NCI-H1417 (cell line): ENCODE measurements at regions not wholly inside any gene's neighbourhood (a gene's known extent, or its start where the extent isn't known, plus 50 kb on each side); places are given as distances from the start of the nearest gene placed in this dataset.
"Not testable (repeated sequence)": the region's sequence is repeated elsewhere in the genome, so short reads cannot be mapped to it uniquely, and the experiment has no call there.

ENCODE experiments used
- DNase-seq, 3 experiments: peaks; one replicate each; lab custom pipeline; 2025; lab: John Stamatoyannopoulos, UW

- DNase-seq, result no peak
Observed at GRCh38 chr9:107810461-107810961, 320.9 kb upstream of the KLF4 start.

GRCh38 chr9:107809871-107810460, 320.4 kb upstream of the KLF4 start:
- no peak for DNase-seq

DNA sequence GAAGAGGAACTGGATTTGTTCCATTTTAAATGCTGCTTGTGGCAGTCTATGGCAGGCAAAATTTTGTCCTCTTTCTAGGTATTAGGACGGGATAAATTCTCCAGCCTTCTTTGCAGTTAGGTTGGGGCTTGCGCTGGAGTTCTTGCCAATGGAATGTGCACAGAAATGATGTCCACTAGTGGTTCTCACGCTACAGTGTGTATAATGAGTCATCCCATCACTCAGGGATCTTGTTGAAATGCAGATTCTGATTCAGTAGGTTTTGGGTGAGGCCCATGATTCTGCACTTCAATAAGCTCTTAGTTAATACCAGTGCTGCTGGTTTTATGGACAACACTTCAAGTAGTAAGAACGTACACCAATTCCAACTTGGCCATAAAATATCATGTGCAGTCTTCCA, 317.6 kb upstream of the KLF4 start:
- DNase-seq, result no peak

DNA sequence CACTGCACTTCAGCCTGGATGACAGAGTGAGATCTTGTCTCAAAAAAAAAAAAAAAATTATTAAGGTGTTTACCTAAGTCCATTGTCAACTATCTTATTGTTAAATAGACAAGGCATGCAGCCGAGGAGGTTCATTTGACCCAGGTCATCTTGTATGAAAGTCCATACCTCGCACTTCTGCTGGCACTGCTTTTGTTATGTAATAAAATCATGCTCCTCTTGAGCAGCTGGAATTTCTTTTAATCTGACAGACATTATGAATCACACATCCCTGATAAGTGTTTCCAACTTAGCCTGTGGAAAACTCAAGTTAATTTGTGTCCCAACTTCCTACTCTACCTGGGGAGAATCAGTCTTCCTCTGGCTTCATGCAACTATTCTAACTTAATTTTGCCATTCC, 315.6 kb upstream of the KLF4 start:
- no peak for DNase-seq

- DNase-seq, result no peak
Observed at GRCh38 chr9:107794259-107794658, 304.7 kb upstream of the KLF4 start.

GRCh38 chr9:107793541-107793940, 304.0 kb upstream of the KLF4 start:
- no peak for DNase-seq

DNA sequence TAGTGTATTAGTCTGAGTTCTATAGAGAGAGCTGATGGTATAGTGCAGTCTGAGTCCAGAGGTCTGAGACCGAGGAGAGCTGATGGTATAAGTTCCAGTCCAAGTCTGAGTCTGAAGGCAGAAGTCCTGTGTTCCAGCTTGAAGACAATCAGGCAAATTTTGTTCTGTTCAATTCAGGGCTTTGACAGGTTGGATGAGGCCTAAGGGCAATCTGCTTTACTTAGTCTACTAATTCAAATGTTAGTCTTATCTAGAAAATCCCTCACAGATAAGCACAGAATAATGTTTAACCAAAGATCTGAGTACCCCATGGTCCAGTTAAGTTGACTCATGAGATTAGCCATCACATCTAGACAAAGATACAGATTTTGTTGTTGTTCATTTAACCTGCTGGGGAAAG, 303.0 kb upstream of the KLF4 start:
- DNase-seq, result no peak

DNA sequence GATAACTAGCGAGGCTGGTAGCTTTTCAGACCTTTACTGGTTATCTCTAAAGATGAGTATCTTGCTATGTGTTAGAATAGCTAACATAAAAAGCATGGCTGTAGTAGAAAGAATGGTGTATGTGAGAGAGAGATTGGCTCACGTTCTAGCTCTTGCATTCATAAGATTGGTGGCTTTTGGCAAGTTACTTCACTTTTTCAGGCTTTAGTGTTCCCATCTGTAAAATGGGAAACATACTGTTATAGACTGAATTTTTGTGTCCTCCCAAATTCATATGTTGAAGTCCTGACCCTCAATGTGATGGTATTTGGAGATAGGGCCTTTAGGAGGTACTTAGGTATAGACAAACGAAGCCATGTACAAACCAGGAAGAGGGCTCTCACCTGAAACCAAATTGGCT, 302.4 kb upstream of the KLF4 start:
- no peak for DNase-seq

- no peak for DNase-seq
Observed at GRCh38 chr9:107789001-107789700, 299.6 kb upstream of the KLF4 start.

- DNase-seq, result no peak
Observed at GRCh38 chr9:107786561-107786960, 297.0 kb upstream of the KLF4 start.

- DNase-seq, result no peak
Observed at GRCh38 chr9:107784235-107784958, 294.8 kb upstream of the KLF4 start.

GRCh38 chr9:107782789-107783188, 293.2 kb upstream of the KLF4 start:
- DNase-seq, result no peak

DNA sequence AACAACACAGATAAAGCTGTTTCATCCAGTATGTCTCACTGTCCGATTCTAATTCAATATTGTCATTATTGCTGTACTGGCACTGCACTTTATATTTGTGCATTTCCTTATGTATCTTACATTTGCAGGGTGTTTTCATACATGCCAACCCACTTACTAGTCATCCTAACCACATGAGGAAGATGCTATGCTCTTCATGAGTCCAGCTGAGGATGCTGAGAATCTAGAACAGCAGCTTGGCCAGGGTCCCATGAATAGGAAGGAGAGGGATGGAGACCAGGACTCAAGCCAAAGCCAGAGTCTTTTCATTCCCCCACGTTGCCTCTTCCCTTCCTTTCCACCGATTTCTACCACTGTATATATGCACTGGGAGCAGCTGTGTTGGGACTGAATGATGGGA, 292.8 kb upstream of the KLF4 start:
- no peak for DNase-seq

DNA sequence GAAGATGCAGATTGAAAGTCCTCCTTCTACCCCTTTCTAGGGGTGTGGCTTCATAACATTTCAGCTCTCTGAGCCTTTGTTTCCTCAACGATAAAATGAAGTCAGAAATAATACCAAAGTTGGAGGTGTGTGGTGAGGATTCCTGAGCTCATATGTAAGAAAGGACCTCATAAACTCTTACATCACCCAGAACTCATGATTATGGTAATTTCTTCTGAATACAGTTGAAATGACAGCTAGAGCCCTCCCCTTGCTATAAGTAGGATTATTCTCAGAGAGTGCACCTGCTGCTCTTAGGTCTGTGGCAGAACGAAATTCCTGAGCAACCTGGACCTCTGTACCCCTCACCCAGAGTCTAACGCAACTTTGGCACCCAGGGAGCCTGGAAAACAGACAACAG, 291.4 kb upstream of the KLF4 start:
- no peak for DNase-seq

GRCh38 chr9:107779731-107780130, 290.2 kb upstream of the KLF4 start:
- peak in 1 of 3 experiments; percentile 13 for DNase-seq

DNA sequence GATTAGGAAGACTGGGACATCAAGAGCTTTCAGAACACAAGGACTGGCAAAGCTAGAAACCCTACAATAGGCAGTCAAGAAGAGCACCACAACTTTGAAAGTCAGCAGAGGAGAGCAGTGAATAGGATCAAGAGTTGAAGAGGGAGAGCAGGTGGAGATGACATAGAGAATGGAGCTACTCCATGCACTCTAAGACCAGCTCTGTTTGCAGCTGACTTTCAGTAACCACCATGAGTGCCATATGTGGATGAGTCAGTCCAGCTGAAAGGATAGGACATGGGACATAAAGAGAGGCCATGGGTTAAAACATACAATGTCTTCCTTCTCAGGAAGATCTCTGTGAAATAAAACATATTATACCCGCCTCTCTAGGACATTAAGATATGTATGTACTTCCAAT, 289.1 kb upstream of the KLF4 start:
- no peak for DNase-seq

DNA sequence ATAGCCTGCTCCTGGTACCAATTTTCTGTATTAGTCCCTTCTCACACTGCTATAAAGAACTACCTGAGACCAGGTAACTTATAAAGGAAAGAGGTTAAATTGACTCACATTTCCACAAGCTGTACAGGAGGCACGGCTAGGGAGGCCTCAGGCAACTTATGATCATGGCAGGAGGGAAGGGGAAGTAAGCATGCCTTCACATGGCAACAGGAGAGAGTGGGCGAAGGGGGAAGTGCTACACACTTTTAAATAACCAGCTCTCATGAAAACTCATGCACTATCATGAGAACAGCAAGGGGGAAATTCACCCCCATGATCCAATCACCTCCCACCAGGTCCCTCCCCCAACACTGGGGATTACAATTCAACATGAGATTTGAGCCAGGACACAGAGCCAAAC, 284.5 kb upstream of the KLF4 start:
- not testable (repeated sequence) for DNase-seq

- DNase-seq, result no peak
Observed at GRCh38 chr9:107772988-107773387, 283.4 kb upstream of the KLF4 start.

DNA sequence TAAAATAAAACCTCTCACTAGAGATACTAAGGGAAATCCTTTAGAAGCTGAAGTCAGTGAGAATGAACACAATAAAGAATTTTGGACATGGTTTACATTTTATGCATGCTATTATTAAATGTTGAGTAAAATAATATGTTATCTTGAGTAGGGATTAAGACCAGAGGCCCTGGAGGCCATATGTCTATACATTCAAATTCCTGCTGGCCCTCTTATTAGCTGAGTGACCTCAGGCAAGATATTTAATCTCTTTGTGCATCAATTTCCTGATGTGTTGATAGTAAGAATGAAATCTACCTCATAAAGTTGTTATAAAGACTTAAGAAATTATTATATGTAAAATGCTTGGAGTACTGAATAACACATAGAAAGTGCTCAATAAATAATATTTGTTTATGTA, 281.1 kb upstream of the KLF4 start:
- no peak for DNase-seq

GRCh38 chr9:107768224-107768623, 278.7 kb upstream of the KLF4 start:
- no peak for DNase-seq

GRCh38 chr9:107767711-107768110, 278.1 kb upstream of the KLF4 start:
- no peak for DNase-seq

GRCh38 chr9:107763469-107763868, 273.9 kb upstream of the KLF4 start:
- DNase-seq, result not testable (repeated sequence)

- no peak for DNase-seq
Observed at GRCh38 chr9:107761307-107761706, 271.7 kb upstream of the KLF4 start.
